Activated CD8-positive, alpha-beta memory T cell treated with anti-CD3 and anti-CD28 coated beads, Interleukin-2, amount 50 U/mL, for 24 hours (primary cell): ENCODE measurements at regions not wholly inside any gene's neighbourhood (a gene's known extent, or its start where the extent isn't known, plus 50 kb on each side); places are given as distances from the start of the nearest gene placed in this dataset.

ENCODE experiments used
- DNase-seq: peaks from one replicate; pipeline ENCODE4 v3.0.0-alpha.2; 2020; ENCODE audit errors: extremely low read depth

DNA sequence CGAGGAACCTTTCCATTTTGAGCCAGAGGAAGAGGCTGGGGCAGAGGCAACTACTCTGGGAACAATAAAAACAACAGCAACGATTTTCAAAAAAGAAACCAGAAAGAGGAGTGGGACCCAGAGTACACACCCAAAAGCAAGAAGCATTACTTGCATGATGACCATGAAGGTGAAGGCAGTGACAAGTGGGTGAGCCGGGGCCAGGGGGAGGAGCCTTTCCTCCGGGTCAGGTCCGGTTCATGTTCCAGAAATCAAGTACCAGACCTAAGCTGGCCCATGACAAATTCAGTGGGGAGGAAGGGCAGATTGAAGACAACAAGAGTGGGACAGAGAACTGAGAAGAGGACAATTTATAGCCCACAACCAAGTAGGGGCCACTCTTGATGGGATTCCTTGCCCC is 77.2 kb upstream of the STT3B start:
- no peak for DNase-seq

DNA sequence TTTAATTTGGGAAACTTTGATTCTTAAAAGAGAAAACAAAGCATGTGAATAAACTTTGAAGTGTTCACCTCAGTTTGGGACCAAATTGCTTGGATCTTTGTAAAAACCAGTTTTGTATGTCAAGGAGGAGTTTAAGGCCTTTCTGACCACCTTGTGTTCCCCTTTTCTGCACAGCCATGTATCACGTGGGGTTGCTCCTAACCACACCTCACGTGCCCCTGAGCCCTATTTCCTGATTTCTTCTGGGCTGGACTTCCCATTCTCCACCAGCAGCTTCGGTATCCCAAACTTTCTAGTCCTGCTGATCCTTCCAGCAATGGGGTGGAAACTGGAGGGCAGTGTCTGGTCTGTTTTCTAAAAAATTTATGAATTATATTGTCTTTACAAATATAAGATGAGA is 76.4 kb upstream of the STT3B start:
- no peak for DNase-seq

DNA sequence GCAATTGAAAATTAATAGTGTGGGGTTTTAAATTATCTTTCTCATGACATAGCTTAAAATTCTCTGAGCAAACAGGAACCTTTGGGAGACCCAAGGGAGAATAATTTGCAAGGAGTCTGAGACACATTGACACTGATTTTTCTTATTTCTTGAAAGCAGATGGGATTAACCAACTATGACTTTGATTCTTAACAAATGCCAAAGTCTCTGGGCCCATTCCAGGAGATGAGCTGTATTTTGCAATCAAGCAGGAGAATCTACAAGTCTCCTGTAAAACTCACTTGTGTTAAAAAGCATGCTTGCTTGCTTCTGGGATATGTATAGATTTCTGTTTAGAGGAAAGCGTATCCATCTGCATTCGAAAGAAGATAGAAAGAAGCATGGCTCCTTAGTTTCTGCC is 71.3 kb upstream of the STT3B start:
- no peak for DNase-seq

DNA sequence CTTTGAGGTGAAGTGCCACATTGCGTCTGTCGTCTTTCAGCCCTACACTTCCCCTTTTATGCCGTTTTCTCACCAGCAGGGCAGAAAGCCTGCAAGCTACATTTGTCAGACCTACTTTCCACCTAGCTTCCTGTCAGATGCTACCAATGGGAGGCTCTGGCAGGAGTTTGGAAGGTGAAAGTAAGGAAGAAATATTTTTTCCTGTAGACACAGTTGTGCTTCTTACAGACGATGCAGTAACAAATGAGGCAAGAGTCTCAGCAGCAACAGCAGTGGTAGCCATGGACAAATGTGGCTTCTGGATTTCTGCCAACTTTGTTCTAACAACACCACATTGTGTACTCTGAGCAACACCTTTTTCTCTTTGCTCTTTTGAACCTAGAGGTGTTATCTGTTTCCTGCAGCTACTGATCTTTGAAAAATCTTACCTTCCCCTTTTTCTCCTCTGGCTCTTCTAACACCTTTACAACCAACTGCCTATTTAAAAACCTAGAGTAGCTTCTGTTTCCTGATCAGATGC is 70.6 kb upstream of the STT3B start:
- DNase-seq: no peak

DNA sequence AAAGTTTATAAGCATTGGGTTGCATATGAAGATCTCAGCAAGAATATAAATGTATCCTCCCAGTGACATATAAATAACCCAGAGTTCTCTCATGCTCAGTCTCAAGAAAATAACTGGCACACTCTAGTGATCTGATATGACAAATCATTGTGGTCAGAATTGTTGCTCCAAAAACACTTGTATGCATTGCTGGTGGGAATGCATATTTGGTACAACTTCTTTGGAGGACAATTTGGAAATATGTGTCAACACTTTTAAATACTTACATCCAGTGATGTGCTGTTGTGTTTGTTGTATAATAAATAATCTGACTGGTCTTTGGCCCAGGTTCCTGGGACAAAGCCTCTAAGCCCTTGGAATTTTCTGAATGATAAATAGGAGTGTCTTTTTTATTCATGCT is 66.7 kb upstream of the STT3B start:
- no peak for DNase-seq

DNA sequence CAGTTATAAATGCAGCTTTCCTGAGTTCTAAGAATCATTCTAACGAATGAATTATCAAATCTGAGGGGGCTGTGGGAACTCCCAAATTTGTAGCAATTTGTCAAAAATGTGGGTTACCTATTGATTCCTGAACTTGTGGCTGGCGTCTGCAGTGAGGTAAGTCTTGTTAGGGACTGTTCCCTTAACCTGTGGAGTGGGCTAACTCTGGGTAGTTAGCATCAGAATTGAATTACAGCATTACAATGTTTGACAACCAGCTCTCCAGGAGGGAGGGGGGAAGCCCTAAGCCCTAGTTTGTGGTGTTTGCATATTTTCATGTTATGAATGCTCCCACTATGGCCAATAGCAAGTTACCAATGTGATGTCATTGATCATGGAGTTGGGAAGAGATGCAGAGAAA is 65.9 kb upstream of the STT3B start:
- DNase-seq: no peak

DNA sequence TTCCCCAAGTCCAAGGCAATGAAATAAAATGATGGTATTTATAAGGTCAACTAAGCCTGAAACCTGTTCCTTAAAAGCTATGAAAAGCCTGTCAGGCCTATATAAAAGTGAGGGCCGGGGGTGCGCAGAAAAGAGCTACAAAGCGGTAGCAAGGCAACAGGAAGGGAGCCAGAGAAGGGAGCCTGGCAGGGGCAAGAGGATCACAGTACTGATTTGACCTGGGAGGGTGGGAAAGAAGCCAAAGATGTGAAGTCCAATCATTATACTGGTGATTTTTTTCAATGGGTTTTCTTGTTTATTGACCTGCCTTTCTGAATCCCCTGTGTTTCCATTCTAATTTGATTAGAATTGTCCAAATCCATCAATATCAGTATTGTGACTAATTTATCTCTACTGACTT is 64.3 kb upstream of the STT3B start:
- no peak for DNase-seq

DNA sequence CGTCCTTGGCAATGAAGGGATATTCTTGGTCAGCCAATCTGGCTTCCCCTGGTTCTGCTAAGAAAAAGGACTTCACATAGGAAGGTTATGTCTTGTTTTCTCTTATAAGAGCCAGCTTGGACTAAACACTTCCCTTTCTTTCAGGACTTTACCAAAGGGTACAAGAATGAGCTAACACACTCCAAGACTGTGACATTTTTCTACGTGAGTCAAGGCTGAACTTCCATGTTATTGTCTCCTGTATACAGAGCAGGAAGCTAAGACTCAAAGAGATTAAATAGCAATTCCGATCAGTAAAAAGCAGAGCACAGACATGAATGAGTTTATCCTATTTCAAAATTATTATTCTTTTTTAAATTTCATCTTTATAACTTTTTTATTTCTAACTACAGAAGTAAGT is 63.3 kb upstream of the STT3B start:
- DNase-seq: no peak

DNA sequence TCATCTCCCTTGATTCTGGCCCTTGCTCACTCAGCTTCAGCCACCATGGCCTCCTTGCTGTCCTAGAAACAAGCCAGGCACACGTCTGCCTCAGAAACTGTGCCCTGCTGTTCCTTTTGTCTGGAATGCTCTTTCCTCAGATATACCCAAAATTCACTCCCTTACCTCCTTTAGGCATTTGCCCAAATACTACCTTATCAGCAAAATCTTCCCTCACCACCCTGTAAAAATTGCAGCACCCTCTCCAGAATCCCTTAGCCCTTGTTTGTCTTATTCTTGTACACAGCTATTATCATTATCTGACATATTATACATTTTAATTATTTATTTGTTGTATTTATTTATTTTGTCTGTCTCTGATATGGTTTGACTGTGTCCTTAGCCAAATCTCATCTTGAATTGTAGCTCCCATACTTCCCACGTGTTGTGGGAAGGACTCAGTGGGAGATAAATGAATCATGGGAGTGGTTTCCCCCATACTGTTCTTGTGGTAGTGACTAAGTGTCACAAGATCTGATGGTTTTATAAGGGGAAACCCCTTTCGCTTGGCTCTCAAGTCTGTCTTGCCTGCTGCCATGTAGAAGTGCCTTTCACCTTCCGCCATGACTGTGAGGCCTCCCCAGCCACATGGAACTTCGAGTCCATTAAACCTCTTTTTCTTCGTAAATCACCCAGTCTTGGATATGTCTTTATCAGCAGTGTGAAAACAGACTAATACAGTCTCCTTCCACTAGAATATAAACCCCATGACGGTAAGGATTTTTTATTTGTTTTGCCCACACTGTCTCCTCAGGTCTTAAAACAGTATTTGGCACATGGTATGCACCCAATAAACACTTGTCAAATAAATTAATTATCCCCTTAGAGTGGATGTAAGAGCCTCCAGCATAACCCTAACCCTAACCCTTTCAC is 60.0 kb upstream of the STT3B start:
- peak; percentile 18 for DNase-seq

DNA sequence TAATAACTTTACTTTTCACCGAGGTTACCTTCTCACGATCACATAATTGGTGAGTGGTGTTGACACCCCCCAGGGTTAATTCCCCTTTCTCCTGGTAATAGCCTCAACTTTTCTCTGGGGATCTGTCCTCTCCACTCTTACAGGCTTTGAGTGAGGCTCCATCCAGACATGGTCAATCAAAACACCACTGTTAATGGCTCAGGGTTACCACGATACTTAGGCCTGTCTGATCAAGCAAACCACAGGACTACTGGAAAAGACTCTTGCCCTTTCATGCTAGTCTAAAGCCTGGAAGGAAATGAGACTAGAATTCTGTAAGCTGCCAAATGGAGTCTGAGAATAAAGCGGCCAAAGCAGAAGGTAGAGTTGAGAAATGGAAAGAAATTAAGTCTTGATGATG is 56.5 kb upstream of the STT3B start:
- no peak for DNase-seq

DNA sequence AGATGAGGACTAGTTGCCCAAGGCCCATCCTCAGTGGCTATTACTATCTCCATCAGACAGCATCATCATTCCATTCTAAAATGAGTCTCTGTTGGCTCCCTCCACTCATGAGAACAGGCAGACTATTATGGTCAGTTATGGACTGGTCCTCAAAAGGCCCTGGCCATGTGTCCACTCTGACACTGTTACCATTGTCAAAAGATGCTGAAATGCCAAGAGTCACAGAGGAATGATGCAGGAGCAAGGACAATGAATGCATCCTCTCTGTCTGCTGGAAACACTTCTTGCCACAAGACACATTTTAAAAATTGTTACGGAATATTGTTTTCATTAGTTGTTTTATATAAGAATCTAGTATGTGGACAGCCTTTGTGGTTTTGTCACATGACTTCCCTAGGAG is 53.3 kb upstream of the STT3B start:
- DNase-seq: no peak

DNA sequence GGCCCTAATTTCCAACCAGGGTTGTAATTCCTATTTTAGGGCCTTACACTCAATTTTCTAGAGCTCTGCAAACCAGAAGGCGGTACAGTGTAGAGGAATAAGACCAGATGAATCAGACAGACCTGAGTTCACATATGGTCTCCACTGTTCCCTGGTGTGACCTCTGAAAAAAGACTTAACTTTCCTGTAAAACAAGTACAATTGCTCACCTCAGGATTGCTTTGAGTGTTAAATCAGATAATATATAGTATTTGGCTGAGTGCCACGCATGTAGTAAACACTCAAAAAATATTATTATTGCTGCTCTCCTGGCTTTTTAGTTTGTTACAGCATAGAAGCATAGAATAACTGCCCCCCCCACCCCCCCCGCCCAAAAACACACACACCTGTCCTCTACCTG is 51.0 kb upstream of the STT3B start:
- DNase-seq: no peak

DNA sequence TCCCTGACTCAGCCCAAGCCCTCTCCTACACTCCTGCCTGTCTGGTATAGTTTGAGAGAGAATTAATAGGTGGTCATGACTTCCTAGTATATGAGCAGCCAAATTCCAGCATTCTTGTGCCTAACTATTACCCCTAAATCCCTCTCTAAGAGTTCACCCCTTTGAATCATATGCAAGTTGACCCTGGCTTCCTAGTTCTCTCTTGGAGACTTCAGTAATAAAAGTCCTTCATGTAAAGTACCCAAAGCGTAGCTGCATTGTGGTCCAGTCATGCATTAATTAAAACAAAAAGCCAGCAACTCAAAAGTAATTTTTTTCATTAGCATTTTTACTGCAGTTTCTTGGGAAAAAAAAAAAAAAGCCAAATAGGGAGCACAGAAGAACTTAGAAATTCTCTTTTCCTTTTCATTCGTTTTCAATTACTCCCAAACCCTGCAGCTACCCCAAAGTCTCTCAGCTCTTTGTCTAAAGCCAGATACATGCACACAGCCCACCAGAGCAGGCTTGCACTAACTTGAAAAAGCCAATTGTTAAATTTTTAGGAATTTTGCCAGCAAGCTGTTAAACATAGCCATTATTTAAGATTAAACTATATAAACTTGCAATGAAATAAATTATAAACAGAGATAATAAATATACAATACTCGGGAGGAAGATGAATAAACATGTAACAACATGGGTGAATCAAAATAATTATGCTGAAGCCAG is 50.1 kb upstream of the STT3B start:
- DNase-seq: no peak
